H4 (cell line): ENCODE measurements at regions not wholly inside any gene's neighbourhood (a gene's known extent, or its start where the extent isn't known, plus 50 kb on each side); places are given as distances from the start of the nearest gene placed in this dataset.
A peak's percentile ranks its signal among the peaks of the same experiment; 100 is the strongest.
"Not testable (repeated sequence)": the region's sequence is repeated elsewhere in the genome, so short reads cannot be mapped to it uniquely, and the experiment has no call there.

Experiments
- DNase-seq: peaks from one replicate; pipeline ENCODE4 v3.0.0-alpha.2; 2015; ENCODE audit warnings: low spot score

- DNase-seq: no peak
Observed at GRCh38 chr9:2495221-2496005, 126.2 kb upstream of the VLDLR start.

GRCh38 chr9:2496169-2496568 is 125.4 kb upstream of the VLDLR start:
- no peak for DNase-seq

GRCh38 chr9:2496934-2497333 is 124.7 kb upstream of the VLDLR start:
- DNase-seq: no peak

GRCh38 chr9:2497666-2498400 is 123.8 kb upstream of the VLDLR start:
- no peak for DNase-seq

- no peak for DNase-seq
Observed at GRCh38 chr9:2502210-2502609, 119.4 kb upstream of the VLDLR start.

GRCh38 chr9:2502760-2503159 is 118.8 kb upstream of the VLDLR start:
- no peak for DNase-seq

GRCh38 chr9:2506321-2506720 is 115.3 kb upstream of the VLDLR start:
- DNase-seq: no peak

GRCh38 chr9:2523591-2523990 is 98.0 kb upstream of the VLDLR start:
- no peak for DNase-seq

GRCh38 chr9:2524601-2525000 is 97.0 kb upstream of the VLDLR start:
- no peak for DNase-seq

GRCh38 chr9:2525147-2525546 is 96.4 kb upstream of the VLDLR start:
- DNase-seq: no peak

GRCh38 chr9:2526071-2526828 is 95.3 kb upstream of the VLDLR start:
- no peak for DNase-seq

- no peak for DNase-seq
Observed at GRCh38 chr9:2531481-2531880, 90.1 kb upstream of the VLDLR start.

GRCh38 chr9:2536511-2536910 is 85.1 kb upstream of the VLDLR start:
- DNase-seq: no peak

GRCh38 chr9:2545881-2546490 is 75.6 kb upstream of the VLDLR start:
- no peak for DNase-seq

- not testable (repeated sequence) for DNase-seq
Observed at GRCh38 chr9:2555899-2556600, 65.5 kb upstream of the VLDLR start.

- DNase-seq: no peak
Observed at GRCh38 chr9:2557693-2558092, 63.9 kb upstream of the VLDLR start.

- peak; percentile 69 for DNase-seq
Observed at GRCh38 chr9:2559192-2560152, 62.1 kb upstream of the VLDLR start.

- no peak for DNase-seq
Observed at GRCh38 chr9:2560180-2560579, 61.4 kb upstream of the VLDLR start.

- no peak for DNase-seq
Observed at GRCh38 chr9:2565676-2566340, 55.8 kb upstream of the VLDLR start.

- DNase-seq: no peak
Observed at GRCh38 chr9:2567922-2568321, 53.7 kb upstream of the VLDLR start.
